GM12878 (cell line): ENCODE measurements at regions not wholly inside any gene's neighbourhood (a gene's known extent, or its start where the extent isn't known, plus 50 kb on each side); places are given as distances from the start of the nearest gene placed in this dataset.

Source experiments
- ATAC-seq: fragments of 200-7000 bp; cut with Tn5 transposase; 3 replicates; pipeline ENCODE4 v1.9.1; 2020; ENCODE audit warnings: mild to moderate bottlenecking, moderate library complexity
- BruUV-seq: library from RNA; stranded (reverse); fragments of 400-500 nt; replicated peaks from 2 replicates; lab custom pipeline; 2021; lab: Mats Ljungman, UMichigan
- CTCF ChIA-PET: fragments of 300-600 bp; sonication (Branson Sonifier 250); formaldehyde crosslinking; extraction: SDS; loops from one replicate; lab custom pipeline; 2021; ENCODE audit warnings: inconsistent platforms; lab: Yijun Ruan, JAX
- POLR2A ChIA-PET: fragments of 350-600 bp; formaldehyde crosslinking; extraction: SDS; loops from one replicate; lab custom pipeline; 2021; ENCODE audit warnings: inconsistent platforms; lab: Charles Lee
- RAD21 ChIA-PET: fragments of 300-600 bp; sonication (Branson Sonifier 250); formaldehyde crosslinking; loops from one replicate; lab custom pipeline; 2023; ENCODE audit warnings: antibody characterized with exemption; ENCODE audit not compliant: unreplicated experiment; lab: Charles Lee
- SMC1A ChIA-PET: fragments of 300-600 bp; sonication (Branson Sonifier 250); formaldehyde crosslinking; loops from one replicate; lab custom pipeline; 2023; ENCODE audit not compliant: unreplicated experiment, uncharacterized antibody; lab: Charles Lee
- DNase-seq: peaks from one replicate; pipeline ENCODE4 v3.0.0-alpha.2; 2011; ENCODE audit warnings: low read depth, low spot score
- FAIRE-seq: peaks from 3 replicates; lab custom pipeline; 2011; peaks lifted over from hg19 to GRCh38; lab: Jason Lieb, UNC
- H2AFZ ChIP-seq: 2 replicates; pipeline ENCODE4 v1.6.0; 2011; ENCODE audit warnings: low read depth, low read length, control low read depth; ENCODE audit not compliant: control insufficient read depth
- H3K27ac ChIP-seq: 2 replicates; pipeline ENCODE4 v1.5.1; 2011; ENCODE audit warnings: control low read depth; ENCODE audit not compliant: control insufficient read depth, insufficient read depth
- H3K27me3 ChIP-seq, 2 experiments: replicated peaks in 1 of 2; 2 replicates each; pipeline versions ENCODE4 v1.6.0 to v1.6.1; 2011; ENCODE audit warnings: low read length in 1 of 2; ENCODE audit not compliant: control insufficient read depth in 2 of 2, insufficient read depth in 2 of 2
- H3K36me3 ChIP-seq, 2 experiments: 2 replicates each; pipeline ENCODE4 v1.5.1; 2011; ENCODE audit warnings: low read length in 1 of 2; ENCODE audit not compliant: control insufficient read depth in 2 of 2, insufficient read depth in 2 of 2
- H3K4me1 ChIP-seq: 2 replicates; pipeline ENCODE4 v1.6.1; 2011; ENCODE audit warnings: mild to moderate bottlenecking, low read length, moderate library complexity, mixed read lengths; ENCODE audit not compliant: control insufficient read depth, insufficient read depth
- H3K4me2 ChIP-seq: 2 replicates; pipeline ENCODE4 v1.6.0; 2011; ENCODE audit warnings: control low read depth; ENCODE audit not compliant: control insufficient read depth, insufficient read depth
- H3K4me3 ChIP-seq: fragments of 200-600 bp; sonication (generic); 2 replicates; pipeline ENCODE4 v1.5.1; 2016
- H3K79me2 ChIP-seq: 2 replicates; pipeline ENCODE4 v1.6.0; 2011; ENCODE audit warnings: low read length; ENCODE audit not compliant: control insufficient read depth, insufficient read depth
- H3K9ac ChIP-seq: 2 replicates; pipeline ENCODE4 v1.8.0; 2011; ENCODE audit warnings: low read length, control low read depth, mixed read lengths; ENCODE audit not compliant: control insufficient read depth, insufficient read depth
- H3K9me3 ChIP-seq: replicated peaks from 3 replicates; pipeline ENCODE4 v1.5.1; 2011; ENCODE audit warnings: mild to moderate bottlenecking, low read length; ENCODE audit not compliant: control insufficient read depth, insufficient read depth
- H4K20me1 ChIP-seq: 2 replicates; pipeline ENCODE4 v1.6.0; 2011; ENCODE audit not compliant: control insufficient read depth, insufficient read depth
- PAX8 ChIP-seq: fragments of 450-650 bp; IDR thresholded peaks from 2 replicates; pipeline ENCODE4 v1.6.1; 2017; ENCODE audit warnings: mild to moderate bottlenecking, moderate library complexity
- PBX3 ChIP-seq: IDR thresholded peaks from 2 replicates; pipeline ENCODE4 v1.6.1; 2011; ENCODE audit warnings: mild to moderate bottlenecking, low read depth, low read length, moderate library complexity; ENCODE audit not compliant: insufficient replicate concordance
- PKNOX1 ChIP-seq: fragments of 450-650 bp; IDR thresholded peaks from 2 replicates; pipeline ENCODE4 v1.6.1; 2016; ENCODE audit warnings: mild to moderate bottlenecking
- POU2F2 ChIP-seq: IDR thresholded peaks from 3 replicates; pipeline ENCODE4 v1.6.1; 2011; ENCODE audit warnings: low read depth, mild to moderate bottlenecking, low read length, borderline replicate concordance
- RAD21 ChIP-seq: IDR thresholded peaks from 2 replicates; pipeline ENCODE4 v1.6.1; 2011; ENCODE audit warnings: mild to moderate bottlenecking, low read depth, low read length, moderate library complexity; ENCODE audit not compliant: insufficient read depth
- SMAD5 ChIP-seq: IDR thresholded peaks from 2 replicates; pipeline ENCODE4 v1.6.1; 2016; ENCODE audit warnings: antibody characterized with exemption, low read depth
- USF1 ChIP-seq: IDR thresholded peaks from 2 replicates; pipeline ENCODE4 v1.6.1; 2011; ENCODE audit warnings: borderline replicate concordance, low read depth, mild to moderate bottlenecking, moderate library complexity, mixed read lengths, low read length; ENCODE audit not compliant: insufficient read depth; ENCODE audit errors: extremely low read length
- ZNF622 ChIP-seq: fragments of 450-650 bp; IDR thresholded peaks from 2 replicates; pipeline ENCODE4 v1.6.1; 2017; ENCODE audit warnings: mild to moderate bottlenecking, inconsistent platforms
- ZSCAN29 ChIP-seq: fragments of 450-650 bp; IDR thresholded peaks from 2 replicates; pipeline ENCODE4 v1.6.1; 2017; ENCODE audit warnings: mild to moderate bottlenecking, moderate library complexity
- WGBS: methylation state at CpG from one replicate; pipeline ENCODE4 v1.1.6; 2016; ENCODE audit warnings: low lambda C conversion rate; ENCODE audit not compliant: insufficient replicate concordance, insufficient coverage; ENCODE audit errors: missing lambda C conversion rate; 5-methylcytosine and 5-hydroxymethylcytosine counted together
- in situ Hi-C: fragments of 300-500 bp; cut with MboI; formaldehyde crosslinking; loops from 9 replicates; pipeline ENCODE4 v1.14.3; 2018; ENCODE audit warnings: mixed read lengths
- intact Hi-C: fragments of 100-400 bp; cut with micrococcal nuclease; formaldehyde crosslinking; loops from one replicate; pipeline ENCODE4 v1.14.2; 2022; ENCODE audit not compliant: unreplicated experiment
- TF ChIP-seq, protein P1 (sequence below): fragments of 150-350 bp; IDR thresholded peaks from 2 replicates; pipeline ENCODE4 v1.6.1; 2016; ENCODE audit warnings: low read depth, low read length
- TF ChIP-seq, protein P2 (sequence below): fragments of 450-650 bp; formaldehyde crosslinking; IDR thresholded peaks from 2 replicates; pipeline ENCODE4 v1.5.0; 2022; ENCODE audit warnings: mild to moderate bottlenecking, missing genetic modification characterization

GRCh38 chr9:108271646-108272348 lies 584.0 kb downstream of the ACTL7B start:
- intact Hi-C loops (loop anchor here (2.0 kb wide), 1 partner anchor 787 kb away; no protein-coding TSS in a partner anchor), in situ Hi-C loops (loop anchor here (25.0 kb wide), 1 partner anchor 784 kb away; the partner anchor contains the start of gene KLF4)
- no TSS peak for BruUV-seq
- H3K36me3 ChIP-seq = no peaks in the 10 kb centered on the region
- no peak overlapping the region for H3K9ac ChIP-seq
- H2AFZ ChIP-seq = no peak overlapping the region
- no peaks in the 10 kb centered on the region for H4K20me1 ChIP-seq
- FAIRE-seq = no peak
- H3K9me3 ChIP-seq = no peaks in the 10 kb centered on the region
- H3K4me2 ChIP-seq = no peak overlapping the region
- H3K79me2 ChIP-seq = no peaks in the 10 kb centered on the region
- no peak overlapping the region for H3K4me3 ChIP-seq
- DNase-seq = no peak
- 38% methylated on average over 5 of the region's 5 CpGs for WGBS
- no peak; the same call in 1 of the 3 replicates for ATAC-seq
- no peaks in the 10 kb centered on the region for H3K27me3 ChIP-seq
- POLR2A ChIA-PET = no interaction called here
- RAD21 ChIA-PET = interaction anchor here (1.6 kb wide), 1 partner anchor 788 kb away, joined by 8 read pairs; no protein-coding TSS in a partner anchor
- CTCF ChIA-PET = interaction anchor here (0.6 to 2.6 kb wide), 8 partner anchors 13 to 849 kb away, joined by 3 to 13 read pairs (median 4); no protein-coding TSS in a partner anchor
- no peaks in the 10 kb centered on the region for H3K4me1 ChIP-seq
- SMC1A ChIA-PET = interaction anchor here (1.6 to 3.3 kb wide), 4 partner anchors 12 to 790 kb away, joined by 3 to 18 read pairs (median 5); no protein-coding TSS in a partner anchor
- no peak overlapping the region for H3K27ac ChIP-seq
- TF ChIP-seq, protein P1, sequence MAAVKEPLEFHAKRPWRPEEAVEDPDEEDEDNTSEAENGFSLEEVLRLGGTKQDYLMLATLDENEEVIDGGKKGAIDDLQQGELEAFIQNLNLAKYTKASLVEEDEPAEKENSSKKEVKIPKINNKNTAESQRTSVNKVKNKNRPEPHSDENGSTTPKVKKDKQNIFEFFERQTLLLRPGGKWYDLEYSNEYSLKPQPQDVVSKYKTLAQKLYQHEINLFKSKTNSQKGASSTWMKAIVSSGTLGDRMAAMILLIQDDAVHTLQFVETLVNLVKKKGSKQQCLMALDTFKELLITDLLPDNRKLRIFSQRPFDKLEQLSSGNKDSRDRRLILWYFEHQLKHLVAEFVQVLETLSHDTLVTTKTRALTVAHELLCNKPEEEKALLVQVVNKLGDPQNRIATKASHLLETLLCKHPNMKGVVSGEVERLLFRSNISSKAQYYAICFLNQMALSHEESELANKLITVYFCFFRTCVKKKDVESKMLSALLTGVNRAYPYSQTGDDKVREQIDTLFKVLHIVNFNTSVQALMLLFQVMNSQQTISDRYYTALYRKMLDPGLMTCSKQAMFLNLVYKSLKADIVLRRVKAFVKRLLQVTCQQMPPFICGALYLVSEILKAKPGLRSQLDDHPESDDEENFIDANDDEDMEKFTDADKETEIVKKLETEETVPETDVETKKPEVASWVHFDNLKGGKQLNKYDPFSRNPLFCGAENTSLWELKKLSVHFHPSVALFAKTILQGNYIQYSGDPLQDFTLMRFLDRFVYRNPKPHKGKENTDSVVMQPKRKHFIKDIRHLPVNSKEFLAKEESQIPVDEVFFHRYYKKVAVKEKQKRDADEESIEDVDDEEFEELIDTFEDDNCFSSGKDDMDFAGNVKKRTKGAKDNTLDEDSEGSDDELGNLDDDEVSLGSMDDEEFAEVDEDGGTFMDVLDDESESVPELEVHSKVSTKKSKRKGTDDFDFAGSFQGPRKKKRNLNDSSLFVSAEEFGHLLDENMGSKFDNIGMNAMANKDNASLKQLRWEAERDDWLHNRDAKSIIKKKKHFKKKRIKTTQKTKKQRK = no peak
- TF ChIP-seq PKNOX1 (no peak), ZNF622 (no peak), RAD21 (no peak), PAX8 (no peak), SMAD5 (no peak), POU2F2 (no peak), USF1 (no peak), PBX3 (no peak), ZSCAN29 (no peak)
- TF ChIP-seq, protein P2, sequence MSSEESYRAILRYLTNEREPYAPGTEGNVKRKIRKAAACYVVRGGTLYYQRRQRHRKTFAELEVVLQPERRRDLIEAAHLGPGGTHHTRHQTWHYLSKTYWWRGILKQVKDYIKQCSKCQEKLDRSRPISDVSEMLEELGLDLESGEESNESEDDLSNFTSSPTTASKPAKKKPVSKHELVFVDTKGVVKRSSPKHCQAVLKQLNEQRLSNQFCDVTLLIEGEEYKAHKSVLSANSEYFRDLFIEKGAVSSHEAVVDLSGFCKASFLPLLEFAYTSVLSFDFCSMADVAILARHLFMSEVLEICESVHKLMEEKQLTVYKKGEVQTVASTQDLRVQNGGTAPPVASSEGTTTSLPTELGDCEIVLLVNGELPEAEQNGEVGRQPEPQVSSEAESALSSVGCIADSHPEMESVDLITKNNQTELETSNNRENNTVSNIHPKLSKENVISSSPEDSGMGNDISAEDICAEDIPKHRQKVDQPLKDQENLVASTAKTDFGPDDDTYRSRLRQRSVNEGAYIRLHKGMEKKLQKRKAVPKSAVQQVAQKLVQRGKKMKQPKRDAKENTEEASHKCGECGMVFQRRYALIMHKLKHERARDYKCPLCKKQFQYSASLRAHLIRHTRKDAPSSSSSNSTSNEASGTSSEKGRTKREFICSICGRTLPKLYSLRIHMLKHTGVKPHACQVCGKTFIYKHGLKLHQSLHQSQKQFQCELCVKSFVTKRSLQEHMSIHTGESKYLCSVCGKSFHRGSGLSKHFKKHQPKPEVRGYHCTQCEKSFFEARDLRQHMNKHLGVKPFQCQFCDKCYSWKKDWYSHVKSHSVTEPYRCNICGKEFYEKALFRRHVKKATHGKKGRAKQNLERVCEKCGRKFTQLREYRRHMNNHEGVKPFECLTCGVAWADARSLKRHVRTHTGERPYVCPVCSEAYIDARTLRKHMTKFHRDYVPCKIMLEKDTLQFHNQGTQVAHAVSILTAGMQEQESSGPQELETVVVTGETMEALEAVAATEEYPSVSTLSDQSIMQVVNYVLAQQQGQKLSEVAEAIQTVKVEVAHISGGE (CRISPR knock-in tag) = no peak
